ENCODE measurements at regions not wholly inside any gene's neighbourhood (a gene's known extent, or its start where the extent isn't known, plus 50 kb on each side); places are given as distances from the start of the nearest gene placed in this dataset.
"Not testable (repeated sequence)": the region's sequence is repeated elsewhere in the genome, so short reads cannot be mapped to it uniquely, and the experiment has no call there.

GRCh38 chr2:12890481-12890991 is 173.8 kb downstream of the TRIB2 start:
- no peak overlapping the region for H3K4me3 Mint-ChIP-seq
- ATAC-seq (replicated peaks; ENCODE audit: extremely low read depth, poor library complexity, severe bottlenecking) (no peak), DNase-seq (ENCODE audit: low spot score in 2 of 2) (no peak)
- H3K36me3 Mint-ChIP-seq (ENCODE audit: insufficient read depth), result no peaks in the 10 kb centered on the region
- H3K27ac Mint-ChIP-seq (ENCODE audit: low read depth), result no peak overlapping the region
- H3K4me1 Mint-ChIP-seq, result no peaks in the 10 kb centered on the region
- H3K27me3 Mint-ChIP-seq, result no peaks in the 10 kb centered on the region
- H3K9me3 Mint-ChIP-seq, result peaks cover 17% of the 10 kb centered on the region

GRCh38 chr2:12895017-12895416 is 178.3 kb downstream of the TRIB2 start:
- H3K36me3 Mint-ChIP-seq (ENCODE audit: insufficient read depth), result no peaks in the 10 kb centered on the region
- no peak for DNase-seq (ENCODE audit: low spot score in 2 of 2)
- H3K27ac Mint-ChIP-seq (ENCODE audit: low read depth), result no peak overlapping the region
- H3K9me3 Mint-ChIP-seq, result peaks cover 17% of the 10 kb centered on the region
- no peaks in the 10 kb centered on the region for H3K27me3 Mint-ChIP-seq
- ATAC-seq (replicated peaks; ENCODE audit: extremely low read depth, poor library complexity, severe bottlenecking), result no peak
- H3K4me1 Mint-ChIP-seq, result peaks cover 11% of the 10 kb centered on the region
- no peak overlapping the region for H3K4me3 Mint-ChIP-seq

GRCh38 chr2:12896318-12896982 is 179.7 kb downstream of the TRIB2 start:
- Mint-ChIP-seq H3K9me3 (peaks cover 13% of the 10 kb centered on the region), H3K4me3 (no peak overlapping the region), H3K4me1 (peaks cover 11% of the 10 kb centered on the region), H3K27ac (ENCODE audit: low read depth) (no peak overlapping the region), H3K27me3 (no peaks in the 10 kb centered on the region), H3K36me3 (ENCODE audit: insufficient read depth) (no peaks in the 10 kb centered on the region)
- DNase-seq (ENCODE audit: low spot score in 2 of 2), result no peak
- ATAC-seq (replicated peaks; ENCODE audit: extremely low read depth, poor library complexity, severe bottlenecking), result no peak

GRCh38 chr2:12897181-12897580 is 180.4 kb downstream of the TRIB2 start:
- Mint-ChIP-seq H3K4me3 (no peak overlapping the region), H3K27me3 (no peaks in the 10 kb centered on the region)

GRCh38 chr2:12903272-12903671 is 186.5 kb downstream of the TRIB2 start:
- DNase-seq (ENCODE audit: low spot score in 2 of 2), result no peak
- Mint-ChIP-seq H3K27ac (ENCODE audit: low read depth) (no peak overlapping the region), H3K4me3 (no peak overlapping the region), H3K9me3 (no peaks in the 10 kb centered on the region), H3K4me1 (no peaks in the 10 kb centered on the region), H3K36me3 (ENCODE audit: insufficient read depth) (no peaks in the 10 kb centered on the region), H3K27me3 (no peaks in the 10 kb centered on the region)
- no peak for ATAC-seq (replicated peaks; ENCODE audit: extremely low read depth, poor library complexity, severe bottlenecking)

More at GRCh38 chr2:12897181-12897580, 180.4 kb downstream of the TRIB2 start:
- no peak overlapping the region for H3K27ac Mint-ChIP-seq (ENCODE audit: low read depth)
- no peaks in the 10 kb centered on the region for H3K36me3 Mint-ChIP-seq (ENCODE audit: insufficient read depth)
- DNase-seq (ENCODE audit: low spot score in 2 of 2) (no peak), ATAC-seq (replicated peaks; ENCODE audit: extremely low read depth, poor library complexity, severe bottlenecking) (no peak)
- H3K4me1 Mint-ChIP-seq, result peaks cover 11% of the 10 kb centered on the region
- peaks cover 7% of the 10 kb centered on the region for H3K9me3 Mint-ChIP-seq

- Mint-ChIP-seq H3K4me1 (no peaks in the 10 kb centered on the region), H3K4me3 (no peak overlapping the region), H3K36me3 (ENCODE audit: insufficient read depth) (no peaks in the 10 kb centered on the region), H3K27me3 (peaks cover 23% of the 10 kb centered on the region), H3K9me3 (no peaks in the 10 kb centered on the region), H3K27ac (ENCODE audit: low read depth) (no peak overlapping the region)
- ATAC-seq (replicated peaks; ENCODE audit: extremely low read depth, poor library complexity, severe bottlenecking), result no peak
- DNase-seq (ENCODE audit: low spot score in 2 of 2), result no peak
Measured at GRCh38 chr2:12910431-12910830, 193.7 kb downstream of the TRIB2 start.

GRCh38 chr2:12915787-12916186 is 199.1 kb downstream of the TRIB2 start:
- ATAC-seq (replicated peaks; ENCODE audit: extremely low read depth, poor library complexity, severe bottlenecking) (no peak), DNase-seq (ENCODE audit: low spot score in 2 of 2) (no peak)
- Mint-ChIP-seq H3K4me3 (no peak overlapping the region), H3K4me1 (no peaks in the 10 kb centered on the region), H3K36me3 (ENCODE audit: insufficient read depth) (no peaks in the 10 kb centered on the region), H3K9me3 (no peaks in the 10 kb centered on the region), H3K27me3 (peaks cover 17% of the 10 kb centered on the region), H3K27ac (ENCODE audit: low read depth) (no peak overlapping the region)

- H3K27ac Mint-ChIP-seq (ENCODE audit: low read depth), result no peak overlapping the region
- H3K4me3 Mint-ChIP-seq, result no peak overlapping the region
- DNase-seq (ENCODE audit: low spot score in 2 of 2), result no peak
- no peaks in the 10 kb centered on the region for H3K9me3 Mint-ChIP-seq
- no peaks in the 10 kb centered on the region for H3K36me3 Mint-ChIP-seq (ENCODE audit: insufficient read depth)
- H3K4me1 Mint-ChIP-seq, result no peaks in the 10 kb centered on the region
- H3K27me3 Mint-ChIP-seq, result peaks cover 9% of the 10 kb centered on the region
- no peak for ATAC-seq (replicated peaks; ENCODE audit: extremely low read depth, poor library complexity, severe bottlenecking)
Measured at GRCh38 chr2:12918138-12918834, 201.6 kb downstream of the TRIB2 start.

- ATAC-seq (replicated peaks; ENCODE audit: extremely low read depth, poor library complexity, severe bottlenecking) (no peak), DNase-seq (ENCODE audit: low spot score in 2 of 2) (no peak)
- H3K27me3 Mint-ChIP-seq, result peaks cover 10% of the 10 kb centered on the region
- H3K27ac Mint-ChIP-seq (ENCODE audit: low read depth), result no peak overlapping the region
- no peaks in the 10 kb centered on the region for H3K9me3 Mint-ChIP-seq
- H3K4me3 Mint-ChIP-seq, result no peak overlapping the region
- H3K4me1 Mint-ChIP-seq, result no peaks in the 10 kb centered on the region
- no peaks in the 10 kb centered on the region for H3K36me3 Mint-ChIP-seq (ENCODE audit: insufficient read depth)
Measured at GRCh38 chr2:12918835-12919445, 202.2 kb downstream of the TRIB2 start.

- H3K27me3 Mint-ChIP-seq, result peaks cover 10% of the 10 kb centered on the region
- no peaks in the 10 kb centered on the region for H3K4me1 Mint-ChIP-seq
- no peak overlapping the region for H3K4me3 Mint-ChIP-seq
- no peaks in the 10 kb centered on the region for H3K36me3 Mint-ChIP-seq (ENCODE audit: insufficient read depth)
- ATAC-seq (replicated peaks; ENCODE audit: extremely low read depth, poor library complexity, severe bottlenecking) (no peak), DNase-seq (ENCODE audit: low spot score in 2 of 2) (no peak)
- no peak overlapping the region for H3K27ac Mint-ChIP-seq (ENCODE audit: low read depth)
- no peaks in the 10 kb centered on the region for H3K9me3 Mint-ChIP-seq
Measured at GRCh38 chr2:12921321-12921720, 204.6 kb downstream of the TRIB2 start.

GRCh38 chr2:12923907-12924610 is 207.3 kb downstream of the TRIB2 start:
- Mint-ChIP-seq H3K9me3 (no peaks in the 10 kb centered on the region), H3K27ac (ENCODE audit: low read depth) (no peak overlapping the region), H3K4me1 (peaks cover 8% of the 10 kb centered on the region), H3K4me3 (no peak overlapping the region), H3K27me3 (peaks cover 10% of the 10 kb centered on the region), H3K36me3 (ENCODE audit: insufficient read depth) (no peaks in the 10 kb centered on the region)
- ATAC-seq (replicated peaks; ENCODE audit: extremely low read depth, poor library complexity, severe bottlenecking), result no peak
- DNase-seq (ENCODE audit: low spot score in 2 of 2), result no peak

GRCh38 chr2:12926641-12927040 is 209.9 kb downstream of the TRIB2 start:
- H3K36me3 Mint-ChIP-seq (ENCODE audit: insufficient read depth); H3K9me3 Mint-ChIP-seq; DNase-seq (ENCODE audit: low spot score in 2 of 2); ATAC-seq (replicated peaks; ENCODE audit: extremely low read depth, poor library complexity, severe bottlenecking); H3K4me3 Mint-ChIP-seq; H3K27ac Mint-ChIP-seq (ENCODE audit: low read depth): not testable (repeated sequence)
- Mint-ChIP-seq H3K27me3 (peaks cover 10% of the 10 kb centered on the region), H3K4me1 (peaks cover 13% of the 10 kb centered on the region)

All from central memory CD8-positive, alpha-beta T cell (primary cell).